ENCODE measurements at regions not wholly inside any gene's neighbourhood (a gene's known extent, or its start where the extent isn't known, plus 50 kb on each side); places are given as distances from the start of the nearest gene placed in this dataset.

GRCh38 chr3:117130222-117130621 is 420.6 kb downstream of the TUSC7 start:
- TF ChIP-seq CTCF (IDR thresholded peaks at IDR 0.05) (no peak), TCF12 (IDR thresholded peaks at IDR 0.05) (no peak), EP300 (IDR thresholded peaks at IDR 0.05; ENCODE audit: borderline replicate concordance in 1 of 2, low read depth in 1 of 2, low read length in 1 of 2) (no peak), NFIC (IDR thresholded peaks at IDR 0.05; ENCODE audit: borderline replicate concordance) (no peak), PBX3 (IDR thresholded peaks at IDR 0.05) (no peak), POLR2AphosphoS5 (IDR thresholded peaks at IDR 0.05; ENCODE audit: low read depth, low read length) (no peak), MXI1 (IDR thresholded peaks at IDR 0.05; ENCODE audit: low read depth, low read length) (no peak), GATA2 (CRISPR knock-in tag; IDR thresholded peaks at IDR 0.05) (no peak), TAF1 (IDR thresholded peaks at IDR 0.05; ENCODE audit: borderline replicate concordance, low read depth, low read length) (no peak), RAD21 (IDR thresholded peaks at IDR 0.05; ENCODE audit: low read length) (no peak)
- TF ChIP-seq, protein P1, sequence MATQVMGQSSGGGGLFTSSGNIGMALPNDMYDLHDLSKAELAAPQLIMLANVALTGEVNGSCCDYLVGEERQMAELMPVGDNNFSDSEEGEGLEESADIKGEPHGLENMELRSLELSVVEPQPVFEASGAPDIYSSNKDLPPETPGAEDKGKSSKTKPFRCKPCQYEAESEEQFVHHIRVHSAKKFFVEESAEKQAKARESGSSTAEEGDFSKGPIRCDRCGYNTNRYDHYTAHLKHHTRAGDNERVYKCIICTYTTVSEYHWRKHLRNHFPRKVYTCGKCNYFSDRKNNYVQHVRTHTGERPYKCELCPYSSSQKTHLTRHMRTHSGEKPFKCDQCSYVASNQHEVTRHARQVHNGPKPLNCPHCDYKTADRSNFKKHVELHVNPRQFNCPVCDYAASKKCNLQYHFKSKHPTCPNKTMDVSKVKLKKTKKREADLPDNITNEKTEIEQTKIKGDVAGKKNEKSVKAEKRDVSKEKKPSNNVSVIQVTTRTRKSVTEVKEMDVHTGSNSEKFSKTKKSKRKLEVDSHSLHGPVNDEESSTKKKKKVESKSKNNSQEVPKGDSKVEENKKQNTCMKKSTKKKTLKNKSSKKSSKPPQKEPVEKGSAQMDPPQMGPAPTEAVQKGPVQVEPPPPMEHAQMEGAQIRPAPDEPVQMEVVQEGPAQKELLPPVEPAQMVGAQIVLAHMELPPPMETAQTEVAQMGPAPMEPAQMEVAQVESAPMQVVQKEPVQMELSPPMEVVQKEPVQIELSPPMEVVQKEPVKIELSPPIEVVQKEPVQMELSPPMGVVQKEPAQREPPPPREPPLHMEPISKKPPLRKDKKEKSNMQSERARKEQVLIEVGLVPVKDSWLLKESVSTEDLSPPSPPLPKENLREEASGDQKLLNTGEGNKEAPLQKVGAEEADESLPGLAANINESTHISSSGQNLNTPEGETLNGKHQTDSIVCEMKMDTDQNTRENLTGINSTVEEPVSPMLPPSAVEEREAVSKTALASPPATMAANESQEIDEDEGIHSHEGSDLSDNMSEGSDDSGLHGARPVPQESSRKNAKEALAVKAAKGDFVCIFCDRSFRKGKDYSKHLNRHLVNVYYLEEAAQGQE (IDR thresholded peaks at IDR 0.05; ENCODE audit: low read depth, low read length), result no peak
